GM12875 (cell line): ENCODE measurements at regions not wholly inside any gene's neighbourhood (a gene's known extent, or its start where the extent isn't known, plus 50 kb on each side); places are given as distances from the start of the nearest gene placed in this dataset.
"Not testable (repeated sequence)": the region's sequence is repeated elsewhere in the genome, so short reads cannot be mapped to it uniquely, and the experiment has no call there.

Source experiments
- H3K4me3 ChIP-seq: one replicate; pipeline ENCODE4 v1.5.1; 2011; ENCODE audit warnings: low read depth, low read length, control low read depth
- CTCF ChIP-seq: IDR thresholded peaks from 2 replicates; pipeline ENCODE4 v1.5.1; 2011; ENCODE audit warnings: low read depth, mild to moderate bottlenecking, control low read depth, inconsistent platforms, low read length, moderate library complexity, borderline replicate concordance; ENCODE audit not compliant: insufficient read depth

GRCh38 chr9:71271602-71272001 is 150.2 kb upstream of the TRPM3 start:
- H3K4me3 ChIP-seq, result no peak overlapping the region
- TF ChIP-seq CTCF, result no peak

- TF ChIP-seq CTCF, result no peak
- H3K4me3 ChIP-seq, result no peak overlapping the region
These were observed 149.1 kb upstream of the TRPM3 start for GRCh38 chr9:71270554-71270953.

- no peak for TF ChIP-seq CTCF
- H3K4me3 ChIP-seq, result no peak overlapping the region
These were observed 148.4 kb upstream of the TRPM3 start for GRCh38 chr9:71269859-71270258.

- H3K4me3 ChIP-seq, result no peak overlapping the region
- no peak for TF ChIP-seq CTCF
These were observed 147.6 kb upstream of the TRPM3 start for GRCh38 chr9:71268871-71269635.

- H3K4me3 ChIP-seq, result no peak overlapping the region
- no peak for TF ChIP-seq CTCF
These were observed 142.0 kb upstream of the TRPM3 start for GRCh38 chr9:71263451-71263850.

GRCh38 chr9:71260419-71260818 is 139.0 kb upstream of the TRPM3 start:
- H3K4me3 ChIP-seq, result not testable (repeated sequence)

- no peak for TF ChIP-seq CTCF
- no peak overlapping the region for H3K4me3 ChIP-seq
These were observed 133.3 kb upstream of the TRPM3 start for GRCh38 chr9:71254592-71255277.
